Endothelial cell (in vitro differentiated cells): ENCODE measurements at regions not wholly inside any gene's neighbourhood (a gene's known extent, or its start where the extent isn't known, plus 50 kb on each side); places are given as distances from the start of the nearest gene placed in this dataset.

Source experiments
- DNase-seq: peaks from one replicate; pipeline ENCODE4 v3.0.0; 2021; ENCODE audit warnings: low spot score
- H3K27ac Mint-ChIP-seq: one replicate; pipeline ENCODE4 v1.8.0; 2021; ENCODE audit warnings: mixed read lengths, inconsistent platforms; ENCODE audit not compliant: unreplicated experiment
- H3K27me3 Mint-ChIP-seq: one replicate; pipeline ENCODE4 v1.8.0; 2021; ENCODE audit warnings: mild to moderate bottlenecking, moderate library complexity, mixed read lengths, inconsistent platforms; ENCODE audit not compliant: unreplicated experiment
- H3K36me3 Mint-ChIP-seq: one replicate; pipeline ENCODE4 v1.8.0; 2021; ENCODE audit warnings: mild to moderate bottlenecking, low read depth, mixed read lengths, inconsistent platforms; ENCODE audit not compliant: unreplicated experiment
- H3K4me1 Mint-ChIP-seq: one replicate; pipeline ENCODE4 v1.8.0; 2021; ENCODE audit warnings: mild to moderate bottlenecking, mixed read lengths, inconsistent platforms; ENCODE audit not compliant: unreplicated experiment
- H3K4me3 Mint-ChIP-seq: one replicate; pipeline ENCODE4 v1.8.0; 2021; ENCODE audit warnings: mild to moderate bottlenecking, mixed read lengths, inconsistent platforms; ENCODE audit not compliant: unreplicated experiment
- H3K9me3 Mint-ChIP-seq: one replicate; pipeline ENCODE4 v1.8.0; 2021; ENCODE audit warnings: mixed read lengths, inconsistent platforms; ENCODE audit not compliant: unreplicated experiment
- CTCF ChIP-seq: fragments of 200-600 bp; sonication (generic); IDR thresholded peaks from one replicate; pipeline ENCODE4 v1.5.0; 2021; ENCODE audit warnings: antibody characterized with exemption; ENCODE audit not compliant: unreplicated experiment

- TF ChIP-seq CTCF: no peak
- peaks cover 8% of the 10 kb centered on the region for H3K4me1 Mint-ChIP-seq
- DNase-seq: no peak
- no peaks in the 10 kb centered on the region for H3K27me3 Mint-ChIP-seq
- H3K9me3 Mint-ChIP-seq: no peaks in the 10 kb centered on the region
- no peak overlapping the region for H3K27ac Mint-ChIP-seq
- H3K36me3 Mint-ChIP-seq: no peaks in the 10 kb centered on the region
- no peak overlapping the region for H3K4me3 Mint-ChIP-seq
Measured at GRCh38 chr1:57520743-57521515, 97.1 kb upstream of the DAB1 start.

GRCh38 chr1:57518496-57518895, 94.6 kb upstream of the DAB1 start:
- no peak for DNase-seq
- no peaks in the 10 kb centered on the region for H3K9me3 Mint-ChIP-seq
- peaks cover 8% of the 10 kb centered on the region for H3K4me1 Mint-ChIP-seq
- H3K36me3 Mint-ChIP-seq: no peaks in the 10 kb centered on the region
- no peak for TF ChIP-seq CTCF
- H3K4me3 Mint-ChIP-seq: no peak overlapping the region
- H3K27me3 Mint-ChIP-seq: no peaks in the 10 kb centered on the region
- no peak overlapping the region for H3K27ac Mint-ChIP-seq

- Mint-ChIP-seq H3K9me3 (no peaks in the 10 kb centered on the region), H3K27me3 (no peaks in the 10 kb centered on the region), H3K36me3 (no peaks in the 10 kb centered on the region), H3K27ac (no peak overlapping the region), H3K4me1 (peaks cover 8% of the 10 kb centered on the region), H3K4me3 (no peak overlapping the region)
- no peak for DNase-seq
- no peak for TF ChIP-seq CTCF
Measured at GRCh38 chr1:57517587-57518374, 93.9 kb upstream of the DAB1 start.

GRCh38 chr1:57512386-57512785, 88.5 kb upstream of the DAB1 start:
- Mint-ChIP-seq H3K4me1 (no peaks in the 10 kb centered on the region), H3K27ac (no peak overlapping the region), H3K9me3 (no peaks in the 10 kb centered on the region), H3K27me3 (no peaks in the 10 kb centered on the region), H3K4me3 (no peak overlapping the region), H3K36me3 (no peaks in the 10 kb centered on the region)
- TF ChIP-seq CTCF: no peak
- DNase-seq: no peak

- no peak for TF ChIP-seq CTCF
- no peaks in the 10 kb centered on the region for H3K4me1 Mint-ChIP-seq
- no peak for DNase-seq
- no peak overlapping the region for H3K4me3 Mint-ChIP-seq
- no peaks in the 10 kb centered on the region for H3K27me3 Mint-ChIP-seq
- no peaks in the 10 kb centered on the region for H3K36me3 Mint-ChIP-seq
- no peak overlapping the region for H3K27ac Mint-ChIP-seq
- no peaks in the 10 kb centered on the region for H3K9me3 Mint-ChIP-seq
Measured at GRCh38 chr1:57506941-57507340, 83.1 kb upstream of the DAB1 start.
